Stimulated activated naive CD8-positive, alpha-beta T cell treated with anti-CD3 and anti-CD28 coated beads, Interleukin-15, amount 100 ng/mL, for 72 hours (primary cell): ENCODE measurements at regions not wholly inside any gene's neighbourhood (a gene's known extent, or its start where the extent isn't known, plus 50 kb on each side); places are given as distances from the start of the nearest gene placed in this dataset.
"Not testable (repeated sequence)": the region's sequence is repeated elsewhere in the genome, so short reads cannot be mapped to it uniquely, and the experiment has no call there.

Source experiments
- ATAC-seq: fragments of 150-1000 bp; cut with Tn5 transposase; 2 replicates; pipeline ENCODE4 v1.10.0; 2021; ENCODE audit warnings: mild to moderate bottlenecking, moderate library complexity
- DNase-seq, 2 donors: peaks; one replicate each; pipeline ENCODE4 v3.0.0; 2021 to 2022
- H3K27ac Mint-ChIP-seq, 2 donors: one replicate each; pipeline ENCODE4 v1.8.0; 2022; ENCODE audit warnings: mild to moderate bottlenecking in 2 of 2, mixed read lengths in 2 of 2, moderate library complexity in 2 of 2
- H3K27me3 Mint-ChIP-seq: one replicate; pipeline ENCODE4 v1.8.0; 2022; ENCODE audit warnings: mixed read lengths
- H3K4me1 Mint-ChIP-seq: one replicate; pipeline ENCODE4 v1.8.0; 2022; ENCODE audit warnings: mild to moderate bottlenecking, mixed read lengths
- H3K4me3 Mint-ChIP-seq, 2 donors: one replicate each; pipeline ENCODE4 v1.8.0; 2022; ENCODE audit warnings: mild to moderate bottlenecking in 2 of 2, mixed read lengths in 2 of 2, moderate library complexity in 1 of 2
- H3K9me3 Mint-ChIP-seq, 2 donors: one replicate each; pipeline ENCODE4 v1.8.0; 2022; ENCODE audit warnings: mixed read lengths in 2 of 2

DNA sequence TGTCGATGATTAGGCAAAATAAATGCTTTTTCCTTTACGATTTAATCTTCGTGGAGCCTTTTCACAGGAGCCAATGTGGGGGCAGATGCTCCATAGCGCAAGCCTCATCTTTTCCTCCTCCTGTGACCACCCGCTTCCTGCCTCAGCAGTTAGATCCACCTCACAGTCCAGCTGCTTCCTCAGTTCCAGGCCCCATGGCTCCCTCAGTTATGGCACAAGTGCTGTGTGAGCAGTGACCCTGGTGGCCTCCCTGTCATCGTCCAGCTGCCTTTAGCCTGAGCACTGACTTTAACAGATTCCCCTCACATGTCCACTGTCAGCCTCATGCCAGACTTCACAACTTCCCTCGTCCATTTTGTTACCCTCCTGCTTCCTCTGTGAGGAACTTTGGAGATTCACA lies 424.6 kb upstream of the GBE1 start:
- no peaks in the 10 kb centered on the region for H3K4me1 Mint-ChIP-seq
- DNase-seq (no peak), ATAC-seq (no peak)
- H3K4me3 Mint-ChIP-seq, result no peak overlapping the region
- no peak overlapping the region for H3K27ac Mint-ChIP-seq
- H3K9me3 Mint-ChIP-seq, result no peaks in the 10 kb centered on the region
- H3K27me3 Mint-ChIP-seq, result peaks cover 7% of the 10 kb centered on the region

DNA sequence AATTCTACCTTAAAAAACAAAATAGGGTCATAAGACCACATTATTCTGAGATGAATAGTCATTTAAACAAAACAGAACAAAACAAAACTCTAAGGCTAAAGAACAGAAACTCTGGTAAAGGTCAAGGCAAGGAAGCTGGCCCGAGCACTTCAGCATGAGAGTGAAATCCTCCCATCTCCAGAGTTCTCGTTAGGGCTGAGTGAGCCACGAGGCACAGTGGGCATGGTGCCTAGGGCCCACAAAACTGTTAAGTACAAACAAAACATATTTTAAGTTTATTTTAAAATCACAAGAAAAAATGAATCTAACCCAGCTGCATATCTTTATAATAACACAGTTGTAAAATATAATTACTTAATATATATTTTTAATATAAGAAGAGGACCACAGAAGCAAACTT lies 417.8 kb upstream of the GBE1 start:
- no peak for ATAC-seq
- Mint-ChIP-seq H3K9me3 (no peaks in the 10 kb centered on the region), H3K4me1 (no peaks in the 10 kb centered on the region), H3K4me3 (no peak overlapping the region), H3K27me3 (no peaks in the 10 kb centered on the region), H3K27ac (no peak overlapping the region)
- no peak for DNase-seq

DNA sequence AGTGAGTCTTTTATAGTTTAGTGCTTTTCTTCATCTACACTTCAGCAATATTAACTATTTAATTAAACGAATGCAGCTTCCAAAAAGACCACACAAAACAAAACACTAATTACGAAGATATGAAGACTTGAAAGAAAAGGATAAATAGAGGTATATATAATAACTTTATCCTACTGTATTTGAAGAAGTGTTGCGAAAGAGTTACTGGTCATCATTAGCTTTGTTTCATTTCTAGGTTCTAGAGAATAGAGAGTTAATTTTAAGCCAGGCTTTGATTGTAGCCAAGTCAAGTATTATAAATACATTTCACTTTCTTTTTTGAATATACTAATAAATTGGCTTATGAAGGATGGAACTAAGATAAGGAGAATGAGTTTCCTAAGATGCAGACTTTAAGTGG lies 416.8 kb upstream of the GBE1 start:
- no peaks in the 10 kb centered on the region for H3K9me3 Mint-ChIP-seq
- H3K27ac Mint-ChIP-seq, result no peak overlapping the region
- ATAC-seq (no peak), DNase-seq (no peak)
- H3K27me3 Mint-ChIP-seq, result no peaks in the 10 kb centered on the region
- H3K4me3 Mint-ChIP-seq, result no peak overlapping the region
- no peaks in the 10 kb centered on the region for H3K4me1 Mint-ChIP-seq

DNA sequence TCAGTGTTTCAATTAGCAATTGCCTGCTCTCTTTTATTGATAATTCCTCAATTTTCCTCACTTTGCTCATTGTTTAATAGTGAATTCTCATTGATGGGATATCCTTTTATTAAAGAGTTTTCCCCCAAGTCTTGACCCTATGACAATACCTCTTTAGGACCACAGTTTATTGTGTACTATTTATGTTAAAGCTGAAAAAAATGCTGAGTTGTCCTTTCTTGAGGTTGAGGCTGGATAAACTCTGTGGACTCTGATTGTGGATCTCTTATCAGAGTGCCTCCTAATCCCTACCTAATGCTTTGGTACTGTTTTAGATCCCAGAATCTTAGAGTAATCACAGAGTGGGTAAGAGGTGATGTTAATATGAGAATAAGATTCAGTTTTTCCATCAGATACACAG lies 416.3 kb upstream of the GBE1 start:
- Mint-ChIP-seq H3K4me1 (no peaks in the 10 kb centered on the region), H3K4me3 (no peak overlapping the region), H3K27me3 (no peaks in the 10 kb centered on the region), H3K27ac (no peak overlapping the region), H3K9me3 (no peaks in the 10 kb centered on the region)
- DNase-seq, result no peak
- no peak for ATAC-seq

DNA sequence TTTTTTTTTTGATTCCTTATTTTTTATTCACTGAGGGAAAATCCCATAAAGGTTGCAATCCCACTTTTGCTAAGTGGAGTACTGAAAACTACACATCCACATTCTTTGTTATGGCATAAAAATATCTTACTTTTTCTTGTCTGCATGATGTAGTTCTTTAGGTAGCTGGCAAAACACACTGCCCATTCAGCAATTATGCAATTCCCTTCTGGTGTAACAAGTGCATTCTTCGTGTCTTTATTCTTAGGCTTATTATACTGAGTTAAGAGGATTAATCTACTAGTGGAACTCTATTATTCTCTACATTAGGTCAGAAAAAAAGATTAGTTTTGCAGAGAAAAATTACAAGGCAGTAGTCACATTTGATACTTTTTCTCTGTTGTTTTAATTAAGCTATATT lies 403.8 kb upstream of the GBE1 start:
- no peaks in the 10 kb centered on the region for H3K9me3 Mint-ChIP-seq
- ATAC-seq (no peak), DNase-seq (no peak)
- H3K4me1 Mint-ChIP-seq, result no peaks in the 10 kb centered on the region
- no peak overlapping the region for H3K27ac Mint-ChIP-seq
- no peaks in the 10 kb centered on the region for H3K27me3 Mint-ChIP-seq
- no peak overlapping the region for H3K4me3 Mint-ChIP-seq

DNA sequence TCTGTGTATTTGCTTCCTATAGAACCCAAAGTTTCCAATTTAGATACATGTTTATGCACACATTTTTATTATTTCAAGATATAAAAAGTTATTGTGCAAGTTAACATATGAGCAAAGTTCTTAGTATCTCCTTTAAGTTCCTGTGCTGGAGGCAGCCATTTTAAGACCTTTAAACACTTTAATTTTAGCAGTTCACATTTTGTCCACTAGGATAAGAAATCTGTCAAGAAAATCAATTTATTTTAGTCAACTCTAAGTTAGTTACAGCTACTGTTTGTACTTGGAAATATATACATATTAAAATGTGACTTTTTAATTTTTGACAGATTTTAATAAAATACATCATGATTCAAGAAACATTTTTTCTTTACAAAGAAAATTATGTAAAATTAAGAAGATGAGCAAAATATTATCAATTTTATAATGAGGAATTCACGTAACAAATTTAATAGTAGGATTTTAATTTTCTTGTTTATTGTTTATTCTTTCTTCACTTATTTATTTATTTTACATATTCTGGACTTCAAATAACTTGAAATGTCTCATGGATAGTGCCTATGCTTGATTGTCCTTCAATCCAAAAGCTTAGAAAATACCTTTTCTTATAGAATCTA lies 402.6 kb upstream of the GBE1 start:
- Mint-ChIP-seq H3K27me3 (no peaks in the 10 kb centered on the region), H3K4me3 (no peak overlapping the region), H3K27ac (peak overlapping the region in 1 of 2 donors; percentile 59), H3K4me1 (no peaks in the 10 kb centered on the region), H3K9me3 (no peaks in the 10 kb centered on the region)
- DNase-seq (no peak), ATAC-seq (no peak)

DNA sequence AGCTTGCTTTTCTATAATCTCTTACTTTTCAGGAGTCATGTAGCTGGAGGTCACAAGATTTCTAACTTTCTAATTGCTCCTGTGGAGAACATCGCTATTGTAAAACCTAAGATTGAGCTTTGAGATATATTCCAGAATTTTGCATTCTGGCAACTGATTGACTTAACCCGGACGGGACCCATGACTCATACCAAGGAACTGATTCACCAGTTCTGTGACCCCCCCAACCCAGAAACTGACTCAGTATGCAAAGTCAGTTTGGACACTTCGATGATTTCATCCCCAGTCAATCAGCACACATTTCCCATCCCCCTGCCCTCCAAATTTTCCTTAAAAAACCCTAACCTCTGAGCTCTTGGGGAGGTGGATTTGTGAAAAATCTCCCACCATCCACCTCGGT lies 396.5 kb upstream of the GBE1 start:
- DNase-seq (no peak), ATAC-seq (no peak)
- Mint-ChIP-seq H3K4me1 (no peaks in the 10 kb centered on the region), H3K27ac (no peak overlapping the region), H3K27me3 (peaks cover 7% of the 10 kb centered on the region), H3K4me3 (no peak overlapping the region), H3K9me3 (peaks cover 5 to 6% of the 10 kb centered on the region in 2 donors)

DNA sequence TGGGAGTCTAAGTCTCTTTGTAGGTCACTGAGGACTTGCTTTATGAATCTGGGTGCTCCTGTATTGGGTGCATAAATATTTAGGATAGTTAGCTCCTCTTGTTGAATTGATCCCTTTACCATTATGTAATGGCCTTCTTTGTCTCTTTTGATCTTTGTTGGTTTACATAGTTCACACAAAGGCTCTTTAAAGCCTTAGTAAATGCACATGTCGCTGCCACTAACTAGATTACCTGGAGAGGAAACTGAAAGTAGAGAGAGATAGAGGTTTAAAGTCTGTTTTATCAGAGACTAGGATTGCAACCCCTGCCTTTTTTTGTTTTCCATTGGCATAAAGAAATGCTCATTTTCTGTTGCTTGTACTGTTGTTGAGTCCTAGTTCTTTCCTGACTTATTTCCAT lies 392.4 kb upstream of the GBE1 start:
- H3K4me3 Mint-ChIP-seq, H3K4me1 Mint-ChIP-seq, H3K27me3 Mint-ChIP-seq, DNase-seq, H3K27ac Mint-ChIP-seq, H3K9me3 Mint-ChIP-seq, ATAC-seq: not testable (repeated sequence)

DNA sequence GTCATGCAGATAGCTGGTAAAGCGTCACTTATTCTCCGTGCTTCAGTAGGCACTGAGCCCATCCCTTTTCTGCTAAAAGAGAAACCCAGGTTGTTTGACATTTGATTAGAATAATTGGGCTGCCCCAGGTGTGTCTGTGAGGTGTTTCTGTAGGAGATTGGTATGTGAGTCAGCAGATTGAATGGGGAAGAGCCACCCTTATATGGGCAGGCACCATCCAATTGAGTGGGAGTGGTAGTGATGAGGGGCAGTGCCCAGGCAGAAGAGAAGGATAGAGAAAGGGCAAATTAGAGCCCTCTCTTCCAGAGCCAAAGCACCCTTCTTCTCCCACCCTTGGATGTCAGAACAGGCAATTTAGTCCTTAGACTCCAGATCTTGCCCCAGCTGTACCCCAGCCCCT lies 384.3 kb upstream of the GBE1 start:
- H3K4me1 Mint-ChIP-seq, result no peaks in the 10 kb centered on the region
- no peaks in the 10 kb centered on the region for H3K27me3 Mint-ChIP-seq
- no peak overlapping the region for H3K4me3 Mint-ChIP-seq
- H3K27ac Mint-ChIP-seq, result no peak overlapping the region
- H3K9me3 Mint-ChIP-seq, result no peaks in the 10 kb centered on the region
- ATAC-seq, result peak; percentile 33
- no peak for DNase-seq

DNA sequence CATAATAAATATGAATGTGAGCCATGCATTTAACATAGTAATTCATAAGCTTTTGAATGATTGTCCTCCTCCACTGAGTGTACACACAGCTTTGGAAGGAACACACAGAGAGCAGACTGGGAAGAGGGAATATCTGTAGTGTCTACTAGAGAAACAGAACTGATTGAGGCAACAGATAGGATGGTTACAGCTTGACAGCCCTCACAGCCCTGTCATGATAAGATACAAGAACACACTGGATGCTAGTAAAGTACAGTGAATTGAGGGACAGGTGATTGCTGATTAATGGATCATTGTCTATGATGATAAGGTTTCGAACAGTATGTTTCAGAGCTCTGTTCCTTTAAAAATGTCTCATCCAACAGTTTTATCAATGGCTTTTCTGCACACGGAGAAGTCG lies 383.4 kb upstream of the GBE1 start:
- DNase-seq, result no peak
- no peak for ATAC-seq
- no peaks in the 10 kb centered on the region for H3K4me1 Mint-ChIP-seq

DNA sequence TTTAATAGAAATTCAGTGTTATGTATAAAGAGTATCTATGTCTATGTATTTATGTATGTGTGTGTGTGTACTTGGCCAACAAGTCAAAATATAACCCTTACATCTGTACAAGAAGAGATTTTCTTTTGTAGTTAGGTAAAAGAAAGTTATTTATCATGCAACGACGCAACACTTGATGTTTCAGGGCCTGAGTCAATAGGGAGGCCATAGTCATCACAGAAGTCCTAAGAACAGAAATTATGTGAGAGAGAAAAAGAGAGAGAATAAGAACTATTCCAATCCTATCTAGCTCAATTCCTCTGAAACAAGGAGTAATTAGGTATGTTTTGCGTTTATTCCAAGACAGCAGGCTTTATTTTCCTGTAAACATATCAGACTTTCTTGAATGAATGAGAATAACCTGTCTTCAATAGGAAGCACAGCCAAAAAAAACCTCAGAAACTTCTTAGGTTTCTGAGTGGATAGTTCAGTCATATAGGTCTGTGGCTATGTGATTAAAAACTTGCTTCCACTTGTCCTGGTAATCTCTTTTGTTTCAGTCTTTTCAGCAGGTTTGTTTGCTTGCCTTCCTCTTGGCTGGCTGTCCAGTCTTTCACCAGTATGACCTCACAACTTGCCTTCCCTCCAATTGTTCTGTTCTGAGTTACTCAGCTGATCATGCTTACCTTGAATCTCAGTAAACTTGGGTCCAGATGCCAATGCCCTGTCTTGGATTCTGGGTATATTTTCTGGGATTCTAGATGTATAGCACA lies 382.4 kb upstream of the GBE1 start:
- H3K9me3 Mint-ChIP-seq, result no peaks in the 10 kb centered on the region
- no peaks in the 10 kb centered on the region for H3K27me3 Mint-ChIP-seq
- no peak for ATAC-seq
- DNase-seq, result no peak
- no peaks in the 10 kb centered on the region for H3K4me1 Mint-ChIP-seq
- H3K4me3 Mint-ChIP-seq, result no peak overlapping the region
- H3K27ac Mint-ChIP-seq, result no peak overlapping the region

More for the DNA sequence above, 383.4 kb upstream of the GBE1 start:
- H3K4me3 Mint-ChIP-seq, result no peak overlapping the region
- H3K27me3 Mint-ChIP-seq, result no peaks in the 10 kb centered on the region
- no peaks in the 10 kb centered on the region for H3K9me3 Mint-ChIP-seq
- H3K27ac Mint-ChIP-seq, result no peak overlapping the region

DNA sequence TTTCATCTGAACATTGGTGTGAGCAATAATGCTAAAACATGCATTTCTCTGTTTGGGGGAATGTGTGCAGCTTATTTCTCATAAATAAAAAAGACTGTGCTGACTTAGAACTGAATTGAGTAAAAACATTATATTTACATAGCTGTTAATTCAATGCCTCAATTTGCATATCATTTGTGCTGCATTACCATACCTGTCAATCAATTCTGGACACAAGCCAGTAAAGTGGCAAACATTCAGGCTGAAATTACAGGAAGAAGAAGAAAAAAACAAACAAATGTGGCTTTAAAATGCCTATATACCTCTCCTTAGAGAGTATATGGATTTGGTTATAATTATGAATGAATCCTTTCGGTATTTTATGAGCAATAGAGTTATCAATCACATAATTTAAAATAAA lies 380.1 kb upstream of the GBE1 start:
- H3K27ac Mint-ChIP-seq, result no peak overlapping the region
- H3K27me3 Mint-ChIP-seq, result no peaks in the 10 kb centered on the region
- ATAC-seq (no peak), DNase-seq (no peak)
- no peaks in the 10 kb centered on the region for H3K4me1 Mint-ChIP-seq
- H3K9me3 Mint-ChIP-seq, result no peaks in the 10 kb centered on the region
- no peak overlapping the region for H3K4me3 Mint-ChIP-seq

DNA sequence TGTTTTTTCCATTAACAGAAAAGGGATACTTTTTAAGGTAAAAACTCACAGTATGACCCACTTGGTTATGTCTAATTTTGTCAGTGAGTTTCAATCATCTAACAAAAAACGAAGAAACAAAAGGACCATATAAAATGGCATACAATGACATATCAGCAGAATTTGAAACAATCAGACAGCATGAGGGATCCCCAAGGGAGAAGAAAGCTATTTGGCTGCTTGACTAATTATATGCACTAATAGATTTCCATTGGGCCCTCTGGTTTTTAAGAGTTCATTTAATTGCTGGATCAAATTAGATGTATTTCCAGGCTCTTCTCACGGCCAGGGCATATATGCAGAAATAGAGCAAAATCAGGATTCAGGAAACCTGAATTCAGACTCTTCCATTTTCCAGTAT lies 376.4 kb upstream of the GBE1 start:
- Mint-ChIP-seq H3K4me1 (no peaks in the 10 kb centered on the region), H3K9me3 (no peaks in the 10 kb centered on the region), H3K4me3 (no peak overlapping the region), H3K27me3 (no peaks in the 10 kb centered on the region), H3K27ac (no peak overlapping the region)
- no peak for DNase-seq
- no peak for ATAC-seq

DNA sequence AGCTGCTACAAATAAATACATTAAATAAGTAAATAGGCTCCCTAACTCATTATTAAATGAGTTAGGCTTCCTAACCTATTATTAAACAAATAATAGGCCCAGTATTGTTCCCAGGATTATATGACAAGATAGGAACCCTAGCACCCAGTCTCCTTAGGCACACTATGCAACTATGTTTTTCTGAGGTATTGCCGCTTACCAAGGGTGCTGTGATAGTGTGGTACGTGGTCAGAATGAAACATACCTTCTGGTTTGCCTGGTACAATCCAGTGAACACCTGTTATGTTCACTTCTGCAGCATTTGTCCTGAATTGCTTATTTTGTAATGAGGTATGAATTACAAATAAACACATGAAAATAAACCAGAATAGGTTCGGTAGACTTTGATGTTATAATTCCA lies 375.6 kb upstream of the GBE1 start:
- DNase-seq (no peak), ATAC-seq (no peak)
- Mint-ChIP-seq H3K9me3 (no peaks in the 10 kb centered on the region), H3K4me1 (no peaks in the 10 kb centered on the region), H3K27me3 (no peaks in the 10 kb centered on the region), H3K4me3 (no peak overlapping the region), H3K27ac (no peak overlapping the region)

DNA sequence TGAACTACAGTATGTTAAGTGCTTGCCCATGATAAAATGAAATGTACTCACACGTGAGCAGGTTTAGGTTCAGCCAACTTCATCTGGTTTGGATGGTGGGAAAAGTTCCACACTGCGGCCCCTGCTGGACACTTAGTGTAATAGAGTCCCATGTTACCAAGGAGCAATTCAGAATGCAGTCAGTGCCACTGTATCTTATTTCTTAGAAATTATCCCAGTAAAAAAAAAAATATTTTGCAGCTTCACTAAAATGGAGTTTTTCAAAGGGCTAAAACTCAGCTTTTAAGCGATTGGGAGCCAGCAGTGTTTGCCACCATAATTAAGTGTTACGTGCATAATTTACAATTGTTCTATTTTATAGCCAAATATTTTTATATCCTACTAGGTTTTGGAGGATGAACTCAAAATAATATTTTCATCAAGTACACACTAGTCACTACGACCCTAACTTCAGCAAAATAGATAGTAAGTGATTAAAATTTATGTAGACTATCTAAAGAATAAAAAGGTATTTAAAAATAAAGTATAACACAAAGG lies 371.7 kb upstream of the GBE1 start:
- peak; percentile 16 to 20 for DNase-seq
- Mint-ChIP-seq H3K27me3 (no peaks in the 10 kb centered on the region), H3K4me3 (no peak overlapping the region), H3K9me3 (no peaks in the 10 kb centered on the region), H3K27ac (no peak overlapping the region), H3K4me1 (no peaks in the 10 kb centered on the region)
- ATAC-seq, result peak; percentile 56

DNA sequence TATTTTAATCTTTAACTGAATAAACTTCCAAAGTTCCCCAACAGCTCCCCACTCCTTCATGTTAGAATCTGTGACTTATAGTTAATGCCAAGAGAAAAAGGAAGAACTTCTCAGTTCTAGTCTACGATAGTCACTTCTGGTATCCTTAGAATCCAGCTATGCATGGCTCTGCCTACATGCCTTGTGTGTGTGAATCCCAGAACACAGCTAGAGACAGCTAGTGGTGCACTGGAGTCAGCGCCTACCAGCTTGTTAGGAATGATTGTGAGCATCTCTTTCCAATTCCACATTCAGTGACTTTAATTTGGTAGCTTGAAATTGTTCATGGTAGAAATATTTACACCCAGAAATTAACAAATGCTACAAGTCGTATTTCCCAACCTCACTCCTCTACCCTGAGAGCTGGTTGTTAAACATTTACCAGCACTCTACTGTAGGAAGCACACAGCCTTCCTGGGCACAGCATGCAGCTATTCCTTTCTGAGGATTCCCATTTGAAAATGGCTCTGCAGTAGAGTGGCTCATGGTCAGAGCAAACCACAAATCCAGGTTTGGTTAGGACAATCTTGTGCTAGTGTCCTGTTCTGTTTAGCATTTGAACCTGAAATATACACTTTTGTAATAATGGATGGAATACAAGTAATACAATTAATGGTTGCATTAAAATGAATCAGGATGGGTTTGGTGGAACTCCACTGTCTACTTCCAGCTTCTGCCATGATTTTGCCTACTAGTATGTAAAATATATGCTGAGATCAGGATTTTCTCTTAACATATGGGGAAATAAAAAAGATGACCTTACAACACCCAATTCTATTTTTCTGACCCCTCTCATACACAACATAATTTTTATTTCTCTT lies 371.0 kb upstream of the GBE1 start:
- ATAC-seq (no peak), DNase-seq (no peak)
- H3K9me3 Mint-ChIP-seq, result no peaks in the 10 kb centered on the region
- H3K27me3 Mint-ChIP-seq, result no peaks in the 10 kb centered on the region
- no peak overlapping the region for H3K27ac Mint-ChIP-seq
- H3K4me3 Mint-ChIP-seq, result no peak overlapping the region
- H3K4me1 Mint-ChIP-seq, result no peaks in the 10 kb centered on the region
